HCT116 (cell line): ENCODE measurements at regions not wholly inside any gene's neighbourhood (a gene's known extent, or its start where the extent isn't known, plus 50 kb on each side); places are given as distances from the start of the nearest gene placed in this dataset.

Experiments
- ATF3 ChIP-seq: IDR thresholded peaks from 2 replicates; pipeline ENCODE4 v1.6.1; 2012
- CEBPB ChIP-seq: IDR thresholded peaks from 2 replicates; pipeline ENCODE4 v1.6.1; 2012; ENCODE audit warnings: low read depth
- EZH2 ChIP-seq: fragments of 200-600 bp; sonication (generic); IDR thresholded peaks from 2 replicates; pipeline ENCODE4 v1.6.1; 2017; ENCODE audit warnings: antibody characterized with exemption, mixed run types
- EZH2phosphoT487 ChIP-seq: fragments of 200-600 bp; IDR thresholded peaks from 2 replicates; pipeline ENCODE4 v1.6.1; 2018; ENCODE audit warnings: antibody characterized with exemption, borderline replicate concordance
- FOSL1 ChIP-seq: IDR thresholded peaks from 2 replicates; pipeline ENCODE4 v1.6.1; 2012; ENCODE audit warnings: low read depth
- JUND ChIP-seq: IDR thresholded peaks from 2 replicates; pipeline ENCODE4 v1.6.1; 2012
- POLR2A ChIP-seq: IDR thresholded peaks from 2 replicates; pipeline ENCODE4 v1.7.0; 2011; ENCODE audit warnings: borderline replicate concordance; ENCODE audit not compliant: insufficient read depth, insufficient read length; ENCODE audit errors: extremely low read depth
- POLR2AphosphoS5 ChIP-seq: IDR thresholded peaks from 2 replicates; pipeline ENCODE4 v1.6.1; 2011; ENCODE audit warnings: mild to moderate bottlenecking, low read depth, low read length, moderate library complexity
- SIN3A ChIP-seq: IDR thresholded peaks from 2 replicates; pipeline ENCODE4 v1.6.1; 2012; ENCODE audit warnings: low read depth
- SP1 ChIP-seq: IDR thresholded peaks from 2 replicates; pipeline ENCODE4 v1.6.1; 2012; ENCODE audit warnings: low read depth
- SRF ChIP-seq: IDR thresholded peaks from 2 replicates; pipeline ENCODE4 v1.6.1; 2012; ENCODE audit warnings: low read depth
- YY1 ChIP-seq: IDR thresholded peaks from 2 replicates; pipeline ENCODE4 v1.6.1; 2011; ENCODE audit warnings: low read length, low read depth, moderate library complexity, mild to moderate bottlenecking; ENCODE audit not compliant: insufficient replicate concordance; ENCODE audit errors: extremely low read depth
- TF ChIP-seq, protein P1 (sequence below), 3 experiments: fragments of 200-600 bp in 1 of 3; sonication (generic) in 1 of 3; IDR thresholded peaks in 2 of 3; conservative IDR thresholded peaks in 1 of 3; 2 replicates each; pipeline ENCODE4 v1.5.1; 2012 to 2017; ENCODE audit warnings: low read depth in 2 of 3, low read length in 2 of 3, antibody characterized with exemption in 1 of 3, borderline replicate concordance in 1 of 3, control low read depth in 1 of 3, mild to moderate bottlenecking in 1 of 3, mixed read lengths in 1 of 3, mixed run types in 1 of 3, moderate library complexity in 1 of 3; ENCODE audit not compliant: insufficient read depth in 1 of 3
- TF ChIP-seq, protein P2 (sequence below): IDR thresholded peaks from 2 replicates; pipeline ENCODE4 v1.6.1; 2012

GRCh38 chr13:76198568-76199163 is 562.5 kb downstream of the LMO7 start:
- TF ChIP-seq POLR2A (no peak), SP1 (no peak), FOSL1 (no peak), SRF (no peak), POLR2AphosphoS5 (no peak), ATF3 (no peak), EZH2phosphoT487 (no peak), EZH2 (no peak), CEBPB (no peak), SIN3A (no peak), JUND (no peak), YY1 (no peak)
- TF ChIP-seq, protein P1, sequence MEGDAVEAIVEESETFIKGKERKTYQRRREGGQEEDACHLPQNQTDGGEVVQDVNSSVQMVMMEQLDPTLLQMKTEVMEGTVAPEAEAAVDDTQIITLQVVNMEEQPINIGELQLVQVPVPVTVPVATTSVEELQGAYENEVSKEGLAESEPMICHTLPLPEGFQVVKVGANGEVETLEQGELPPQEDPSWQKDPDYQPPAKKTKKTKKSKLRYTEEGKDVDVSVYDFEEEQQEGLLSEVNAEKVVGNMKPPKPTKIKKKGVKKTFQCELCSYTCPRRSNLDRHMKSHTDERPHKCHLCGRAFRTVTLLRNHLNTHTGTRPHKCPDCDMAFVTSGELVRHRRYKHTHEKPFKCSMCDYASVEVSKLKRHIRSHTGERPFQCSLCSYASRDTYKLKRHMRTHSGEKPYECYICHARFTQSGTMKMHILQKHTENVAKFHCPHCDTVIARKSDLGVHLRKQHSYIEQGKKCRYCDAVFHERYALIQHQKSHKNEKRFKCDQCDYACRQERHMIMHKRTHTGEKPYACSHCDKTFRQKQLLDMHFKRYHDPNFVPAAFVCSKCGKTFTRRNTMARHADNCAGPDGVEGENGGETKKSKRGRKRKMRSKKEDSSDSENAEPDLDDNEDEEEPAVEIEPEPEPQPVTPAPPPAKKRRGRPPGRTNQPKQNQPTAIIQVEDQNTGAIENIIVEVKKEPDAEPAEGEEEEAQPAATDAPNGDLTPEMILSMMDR (IDR thresholded peaks at IDR 0.05 in 2 of 3, conservative IDR thresholded peaks at IDR 0.05 in 1 of 3; ENCODE audit: borderline replicate concordance in 1 of 3, insufficient read depth in 1 of 3, low read depth in 2 of 3, low read length in 2 of 3), result no peak
- TF ChIP-seq, protein P2, sequence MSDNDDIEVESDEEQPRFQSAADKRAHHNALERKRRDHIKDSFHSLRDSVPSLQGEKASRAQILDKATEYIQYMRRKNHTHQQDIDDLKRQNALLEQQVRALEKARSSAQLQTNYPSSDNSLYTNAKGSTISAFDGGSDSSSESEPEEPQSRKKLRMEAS, result no peak
